Neural progenitor cell (in vitro differentiated cells): ENCODE measurements at regions not wholly inside any gene's neighbourhood (a gene's known extent, or its start where the extent isn't known, plus 50 kb on each side); places are given as distances from the start of the nearest gene placed in this dataset.

Experiments used
- DNase-seq: peaks from one replicate; pipeline ENCODE4 v3.0.0-alpha.2; 2016; ENCODE audit warnings: low spot score
- H2AFZ ChIP-seq: fragments of 200-600 bp; sonication (generic); replicated peaks from 2 replicates; pipeline ENCODE4 v1.6.1; 2016; ENCODE audit warnings: antibody characterized with exemption
- H3F3A ChIP-seq: fragments of 200-600 bp; sonication (generic); 2 replicates; pipeline ENCODE4 v1.6.1; 2016; ENCODE audit warnings: antibody characterized with exemption, low read depth
- H3K27ac ChIP-seq: fragments of 200-600 bp; sonication (generic); 2 replicates; pipeline ENCODE4 v1.5.1; 2016; ENCODE audit warnings: mild to moderate bottlenecking
- H3K27me3 ChIP-seq: fragments of 200-600 bp; sonication (generic); 2 replicates; pipeline ENCODE4 v1.6.1; 2016; ENCODE audit warnings: mild to moderate bottlenecking, moderate library complexity
- H3K36me3 ChIP-seq: fragments of 200-600 bp; sonication (generic); 2 replicates; pipeline ENCODE4 v1.5.1; 2016
- H3K4me1 ChIP-seq: fragments of 200-600 bp; sonication (generic); 2 replicates; pipeline ENCODE4 v1.6.1; 2016; ENCODE audit warnings: mixed run types
- H3K4me2 ChIP-seq: fragments of 200-600 bp; sonication (generic); 2 replicates; pipeline ENCODE4 v1.6.1; 2016
- H3K4me3 ChIP-seq: fragments of 200-600 bp; sonication (generic); 2 replicates; pipeline ENCODE4 v1.5.1; 2016
- H3K79me2 ChIP-seq: fragments of 200-600 bp; sonication (generic); 2 replicates; pipeline ENCODE4 v1.6.1; 2016; ENCODE audit warnings: low read depth
- H3K9ac ChIP-seq: fragments of 200-600 bp; sonication (generic); 2 replicates; pipeline ENCODE4 v1.6.1; 2016
- H3K9me3 ChIP-seq: fragments of 200-600 bp; sonication (generic); 2 replicates; pipeline ENCODE4 v1.5.1; 2016; ENCODE audit warnings: low read depth
- H4K20me1 ChIP-seq: fragments of 200-600 bp; sonication (generic); 2 replicates; pipeline ENCODE4 v1.6.1; 2016; ENCODE audit warnings: low read depth
- H3K27ac Mint-ChIP-seq: 3 replicates; pipeline ENCODE4 v1.8.0; 2021; ENCODE audit warnings: mixed read lengths
- H3K27me3 Mint-ChIP-seq: 2 replicates; pipeline ENCODE4 v1.8.0; 2022; ENCODE audit warnings: low read depth, mild to moderate bottlenecking, inconsistent platforms, moderate library complexity, mixed read lengths; ENCODE audit not compliant: insufficient read depth
- H3K36me3 Mint-ChIP-seq: 3 replicates; pipeline ENCODE4 v1.8.0; 2021; ENCODE audit warnings: mixed read lengths
- H3K4me1 Mint-ChIP-seq: 3 replicates; pipeline ENCODE4 v1.8.0; 2021; ENCODE audit warnings: mixed read lengths
- H3K4me3 Mint-ChIP-seq: 3 replicates; pipeline ENCODE4 v1.8.0; 2021; ENCODE audit warnings: mild to moderate bottlenecking, moderate library complexity, mixed read lengths
- H3K9me3 Mint-ChIP-seq: 3 replicates; pipeline ENCODE4 v1.8.0; 2020; ENCODE audit warnings: mixed read lengths
- CTCF ChIP-seq: fragments of 200-600 bp; sonication (generic); IDR thresholded peaks from 2 replicates; pipeline ENCODE4 v1.5.1; 2017; ENCODE audit warnings: antibody characterized with exemption, mild to moderate bottlenecking
- EZH2 ChIP-seq: fragments of 200-600 bp; sonication (generic); IDR thresholded peaks from 2 replicates; pipeline ENCODE4 v1.6.1; 2017; ENCODE audit warnings: antibody characterized with exemption, mild to moderate bottlenecking, moderate library complexity
- EZH2phosphoT487 ChIP-seq: fragments of 200-600 bp; sonication (generic); IDR thresholded peaks from 2 replicates; pipeline ENCODE4 v1.6.1; 2017; ENCODE audit warnings: antibody characterized with exemption

- H3K4me1 Mint-ChIP-seq, result no peaks in the 10 kb centered on the region
- H2AFZ ChIP-seq, result no peak overlapping the region
- no peaks in the 10 kb centered on the region for H3K4me1 ChIP-seq
- H3K27me3 ChIP-seq, result no peaks in the 10 kb centered on the region
- H3K4me3 ChIP-seq, result no peak overlapping the region
- peaks cover 3% of the 10 kb centered on the region for H3K9me3 Mint-ChIP-seq
- H3K27ac Mint-ChIP-seq, result no peak overlapping the region
- no peak overlapping the region for H3K9ac ChIP-seq
- no peak overlapping the region for H3K4me2 ChIP-seq
- H3K36me3 ChIP-seq, result no peaks in the 10 kb centered on the region
- no peak for DNase-seq
- no peaks in the 10 kb centered on the region for H3F3A ChIP-seq
- H3K27me3 Mint-ChIP-seq, result peaks cover 6% of the 10 kb centered on the region
- TF ChIP-seq EZH2phosphoT487 (no peak), EZH2 (no peak), CTCF (no peak)
- no peak overlapping the region for H3K27ac ChIP-seq
- no peaks in the 10 kb centered on the region for H4K20me1 ChIP-seq
- no peaks in the 10 kb centered on the region for H3K9me3 ChIP-seq
- H3K36me3 Mint-ChIP-seq, result no peaks in the 10 kb centered on the region
- no peak overlapping the region for H3K4me3 Mint-ChIP-seq
- no peaks in the 10 kb centered on the region for H3K79me2 ChIP-seq
Observed at GRCh38 chr6:159473475-159474263, 219.4 kb downstream of the SOD2 start.

- H3K27ac ChIP-seq, result no peak overlapping the region
- no peaks in the 10 kb centered on the region for H3K4me1 ChIP-seq
- H3K4me2 ChIP-seq, result no peak overlapping the region
- no peaks in the 10 kb centered on the region for H3K9me3 ChIP-seq
- no peaks in the 10 kb centered on the region for H3K36me3 Mint-ChIP-seq
- H3K79me2 ChIP-seq, result no peaks in the 10 kb centered on the region
- no peaks in the 10 kb centered on the region for H3K36me3 ChIP-seq
- H3K4me3 ChIP-seq, result no peak overlapping the region
- no peak overlapping the region for H2AFZ ChIP-seq
- H3K27ac Mint-ChIP-seq, result no peak overlapping the region
- H3K27me3 Mint-ChIP-seq, result peaks cover 8% of the 10 kb centered on the region
- peaks cover 2% of the 10 kb centered on the region for H3K9me3 Mint-ChIP-seq
- no peak for DNase-seq
- H4K20me1 ChIP-seq, result no peaks in the 10 kb centered on the region
- TF ChIP-seq EZH2phosphoT487 (no peak), EZH2 (no peak), CTCF (no peak)
- no peaks in the 10 kb centered on the region for H3K4me1 Mint-ChIP-seq
- no peak overlapping the region for H3K4me3 Mint-ChIP-seq
- H3K27me3 ChIP-seq, result no peaks in the 10 kb centered on the region
- H3F3A ChIP-seq, result no peaks in the 10 kb centered on the region
- H3K9ac ChIP-seq, result no peak overlapping the region
Observed at GRCh38 chr6:159470397-159470796, 222.6 kb downstream of the SOD2 start.

GRCh38 chr6:159469443-159469842 is 223.6 kb downstream of the SOD2 start:
- no peaks in the 10 kb centered on the region for H3K4me1 ChIP-seq
- no peaks in the 10 kb centered on the region for H3K4me1 Mint-ChIP-seq
- H2AFZ ChIP-seq, result no peak overlapping the region
- H3K27me3 ChIP-seq, result no peaks in the 10 kb centered on the region
- no peaks in the 10 kb centered on the region for H3K36me3 Mint-ChIP-seq
- no peaks in the 10 kb centered on the region for H3K79me2 ChIP-seq
- peaks cover 2% of the 10 kb centered on the region for H3K9me3 Mint-ChIP-seq
- H3K4me3 ChIP-seq, result no peak overlapping the region
- no peaks in the 10 kb centered on the region for H3K9me3 ChIP-seq
- no peak overlapping the region for H3K9ac ChIP-seq
- no peak overlapping the region for H3K27ac ChIP-seq
- peaks cover 8% of the 10 kb centered on the region for H3K27me3 Mint-ChIP-seq
- H3K4me2 ChIP-seq, result no peak overlapping the region
- H3K27ac Mint-ChIP-seq, result no peak overlapping the region
- H3K36me3 ChIP-seq, result no peaks in the 10 kb centered on the region
- no peaks in the 10 kb centered on the region for H4K20me1 ChIP-seq
- DNase-seq, result no peak
- H3F3A ChIP-seq, result no peaks in the 10 kb centered on the region
- TF ChIP-seq CTCF (no peak), EZH2 (no peak)
- H3K4me3 Mint-ChIP-seq, result no peak overlapping the region
